ENCODE measurements at regions not wholly inside any gene's neighbourhood (a gene's known extent, or its start where the extent isn't known, plus 50 kb on each side); places are given as distances from the start of the nearest gene placed in this dataset.

DNA sequence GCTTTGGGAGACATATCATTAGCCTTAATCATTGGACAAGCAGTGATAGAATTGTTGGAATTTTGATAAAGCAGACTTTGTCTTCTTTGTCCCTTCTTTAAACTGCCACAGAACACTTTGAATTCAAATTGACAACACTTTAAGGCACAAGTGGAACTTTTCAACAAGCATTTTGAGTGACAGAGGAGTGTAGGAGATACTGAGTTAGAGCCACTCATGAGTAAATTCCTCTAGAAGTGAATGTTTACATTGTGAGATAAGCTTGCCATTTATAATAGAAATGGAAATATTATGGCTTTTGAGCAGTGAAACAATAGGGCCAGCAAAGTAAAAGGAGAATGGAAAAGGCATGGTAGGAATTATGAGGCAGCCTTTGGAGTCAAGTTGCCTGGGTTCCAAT lies 515.8 kb downstream of the SLITRK6 start:
- no peak for DNase-seq (ENCODE audit: low read depth in 1 of 2, low spot score in 1 of 2)
- H3K4me3 ChIP-seq (replicated peaks; ENCODE audit: insufficient read depth, low read length), result no peak overlapping the region
- no peaks in the 10 kb centered on the region for H3K27me3 ChIP-seq (ENCODE audit: insufficient read depth, poor library complexity, severe bottlenecking)
- no peak overlapping the region for H3K27ac ChIP-seq (replicated peaks)
- TF ChIP-seq POLR2AphosphoS5 (IDR thresholded peaks at IDR 0.05; ENCODE audit: low read depth), result no peak
- TF ChIP-seq SPI1 (IDR thresholded peaks at IDR 0.05; ENCODE audit: borderline replicate concordance, low read depth), result no peak
- TF ChIP-seq, protein P1, sequence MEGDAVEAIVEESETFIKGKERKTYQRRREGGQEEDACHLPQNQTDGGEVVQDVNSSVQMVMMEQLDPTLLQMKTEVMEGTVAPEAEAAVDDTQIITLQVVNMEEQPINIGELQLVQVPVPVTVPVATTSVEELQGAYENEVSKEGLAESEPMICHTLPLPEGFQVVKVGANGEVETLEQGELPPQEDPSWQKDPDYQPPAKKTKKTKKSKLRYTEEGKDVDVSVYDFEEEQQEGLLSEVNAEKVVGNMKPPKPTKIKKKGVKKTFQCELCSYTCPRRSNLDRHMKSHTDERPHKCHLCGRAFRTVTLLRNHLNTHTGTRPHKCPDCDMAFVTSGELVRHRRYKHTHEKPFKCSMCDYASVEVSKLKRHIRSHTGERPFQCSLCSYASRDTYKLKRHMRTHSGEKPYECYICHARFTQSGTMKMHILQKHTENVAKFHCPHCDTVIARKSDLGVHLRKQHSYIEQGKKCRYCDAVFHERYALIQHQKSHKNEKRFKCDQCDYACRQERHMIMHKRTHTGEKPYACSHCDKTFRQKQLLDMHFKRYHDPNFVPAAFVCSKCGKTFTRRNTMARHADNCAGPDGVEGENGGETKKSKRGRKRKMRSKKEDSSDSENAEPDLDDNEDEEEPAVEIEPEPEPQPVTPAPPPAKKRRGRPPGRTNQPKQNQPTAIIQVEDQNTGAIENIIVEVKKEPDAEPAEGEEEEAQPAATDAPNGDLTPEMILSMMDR (IDR thresholded peaks at IDR 0.05; ENCODE audit: insufficient read depth, low read length), result no peak
- TF ChIP-seq, protein P2, sequence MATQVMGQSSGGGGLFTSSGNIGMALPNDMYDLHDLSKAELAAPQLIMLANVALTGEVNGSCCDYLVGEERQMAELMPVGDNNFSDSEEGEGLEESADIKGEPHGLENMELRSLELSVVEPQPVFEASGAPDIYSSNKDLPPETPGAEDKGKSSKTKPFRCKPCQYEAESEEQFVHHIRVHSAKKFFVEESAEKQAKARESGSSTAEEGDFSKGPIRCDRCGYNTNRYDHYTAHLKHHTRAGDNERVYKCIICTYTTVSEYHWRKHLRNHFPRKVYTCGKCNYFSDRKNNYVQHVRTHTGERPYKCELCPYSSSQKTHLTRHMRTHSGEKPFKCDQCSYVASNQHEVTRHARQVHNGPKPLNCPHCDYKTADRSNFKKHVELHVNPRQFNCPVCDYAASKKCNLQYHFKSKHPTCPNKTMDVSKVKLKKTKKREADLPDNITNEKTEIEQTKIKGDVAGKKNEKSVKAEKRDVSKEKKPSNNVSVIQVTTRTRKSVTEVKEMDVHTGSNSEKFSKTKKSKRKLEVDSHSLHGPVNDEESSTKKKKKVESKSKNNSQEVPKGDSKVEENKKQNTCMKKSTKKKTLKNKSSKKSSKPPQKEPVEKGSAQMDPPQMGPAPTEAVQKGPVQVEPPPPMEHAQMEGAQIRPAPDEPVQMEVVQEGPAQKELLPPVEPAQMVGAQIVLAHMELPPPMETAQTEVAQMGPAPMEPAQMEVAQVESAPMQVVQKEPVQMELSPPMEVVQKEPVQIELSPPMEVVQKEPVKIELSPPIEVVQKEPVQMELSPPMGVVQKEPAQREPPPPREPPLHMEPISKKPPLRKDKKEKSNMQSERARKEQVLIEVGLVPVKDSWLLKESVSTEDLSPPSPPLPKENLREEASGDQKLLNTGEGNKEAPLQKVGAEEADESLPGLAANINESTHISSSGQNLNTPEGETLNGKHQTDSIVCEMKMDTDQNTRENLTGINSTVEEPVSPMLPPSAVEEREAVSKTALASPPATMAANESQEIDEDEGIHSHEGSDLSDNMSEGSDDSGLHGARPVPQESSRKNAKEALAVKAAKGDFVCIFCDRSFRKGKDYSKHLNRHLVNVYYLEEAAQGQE (IDR thresholded peaks at IDR 0.05; ENCODE audit: insufficient replicate concordance, low read depth), result no peak
- TF ChIP-seq GABPA (IDR thresholded peaks at IDR 0.05; ENCODE audit: low read depth), result no peak

- no peak for DNase-seq (ENCODE audit: low read depth in 1 of 2, low spot score in 1 of 2)
- Histone ChIP-seq H3K27ac (replicated peaks) (no peak overlapping the region), H3K27me3 (ENCODE audit: insufficient read depth, poor library complexity, severe bottlenecking) (no peaks in the 10 kb centered on the region), H3K4me3 (replicated peaks; ENCODE audit: insufficient read depth, low read length) (no peak overlapping the region)
- TF ChIP-seq, protein P2 (IDR thresholded peaks at IDR 0.05; ENCODE audit: insufficient replicate concordance, low read depth), result no peak
- TF ChIP-seq SPI1 (IDR thresholded peaks at IDR 0.05; ENCODE audit: borderline replicate concordance, low read depth) (no peak), GABPA (IDR thresholded peaks at IDR 0.05; ENCODE audit: low read depth) (no peak), POLR2AphosphoS5 (IDR thresholded peaks at IDR 0.05; ENCODE audit: low read depth) (no peak)
- TF ChIP-seq, protein P1 (IDR thresholded peaks at IDR 0.05; ENCODE audit: insufficient read depth, low read length), result no peak
Measured at GRCh38 chr13:85282876-85283275, 516.3 kb downstream of the SLITRK6 start.

- Histone ChIP-seq H3K4me3 (replicated peaks; ENCODE audit: insufficient read depth, low read length) (no peak overlapping the region), H3K27ac (replicated peaks) (no peak overlapping the region), H3K27me3 (ENCODE audit: insufficient read depth, poor library complexity, severe bottlenecking) (no peaks in the 10 kb centered on the region)
- no peak for DNase-seq (ENCODE audit: low read depth in 1 of 2, low spot score in 1 of 2)
- TF ChIP-seq POLR2AphosphoS5 (IDR thresholded peaks at IDR 0.05; ENCODE audit: low read depth) (no peak), SPI1 (IDR thresholded peaks at IDR 0.05; ENCODE audit: borderline replicate concordance, low read depth) (no peak), GABPA (IDR thresholded peaks at IDR 0.05; ENCODE audit: low read depth) (no peak)
- TF ChIP-seq, protein P2 (IDR thresholded peaks at IDR 0.05; ENCODE audit: insufficient replicate concordance, low read depth), result no peak
- TF ChIP-seq, protein P1 (IDR thresholded peaks at IDR 0.05; ENCODE audit: insufficient read depth, low read length), result no peak
Measured at GRCh38 chr13:85278851-85279250, 520.4 kb downstream of the SLITRK6 start.
